Memory B cell (primary cell): ENCODE measurements at regions not wholly inside any gene's neighbourhood (a gene's known extent, or its start where the extent isn't known, plus 50 kb on each side); places are given as distances from the start of the nearest gene placed in this dataset.

Experiments used
- ATAC-seq: fragments of 150-1000 bp; cut with Tn5 transposase; 2 replicates; pipeline ENCODE4 v1.10.0; 2021; ENCODE audit warnings: low read depth, mild to moderate bottlenecking, moderate library complexity
- DNase-seq, 2 donors: peaks; one replicate each; pipeline ENCODE4 v3.0.0; 2022; ENCODE audit warnings: low spot score in 2 of 2
- H3K27ac Mint-ChIP-seq: one replicate; pipeline ENCODE4 v1.8.0; 2022; ENCODE audit warnings: mild to moderate bottlenecking, moderate library complexity, mixed read lengths
- H3K27me3 Mint-ChIP-seq: one replicate; pipeline ENCODE4 v1.8.0; 2022; ENCODE audit warnings: mixed read lengths
- H3K36me3 Mint-ChIP-seq: one replicate; pipeline ENCODE4 v1.8.0; 2022; ENCODE audit warnings: mild to moderate bottlenecking, mixed read lengths
- H3K4me1 Mint-ChIP-seq: one replicate; pipeline ENCODE4 v1.8.0; 2022; ENCODE audit warnings: mixed read lengths
- H3K4me3 Mint-ChIP-seq: one replicate; pipeline ENCODE4 v1.8.0; 2022; ENCODE audit warnings: mild to moderate bottlenecking, moderate library complexity, mixed read lengths
- H3K9me3 Mint-ChIP-seq: one replicate; pipeline ENCODE4 v1.8.0; 2022; ENCODE audit warnings: mixed read lengths

DNA sequence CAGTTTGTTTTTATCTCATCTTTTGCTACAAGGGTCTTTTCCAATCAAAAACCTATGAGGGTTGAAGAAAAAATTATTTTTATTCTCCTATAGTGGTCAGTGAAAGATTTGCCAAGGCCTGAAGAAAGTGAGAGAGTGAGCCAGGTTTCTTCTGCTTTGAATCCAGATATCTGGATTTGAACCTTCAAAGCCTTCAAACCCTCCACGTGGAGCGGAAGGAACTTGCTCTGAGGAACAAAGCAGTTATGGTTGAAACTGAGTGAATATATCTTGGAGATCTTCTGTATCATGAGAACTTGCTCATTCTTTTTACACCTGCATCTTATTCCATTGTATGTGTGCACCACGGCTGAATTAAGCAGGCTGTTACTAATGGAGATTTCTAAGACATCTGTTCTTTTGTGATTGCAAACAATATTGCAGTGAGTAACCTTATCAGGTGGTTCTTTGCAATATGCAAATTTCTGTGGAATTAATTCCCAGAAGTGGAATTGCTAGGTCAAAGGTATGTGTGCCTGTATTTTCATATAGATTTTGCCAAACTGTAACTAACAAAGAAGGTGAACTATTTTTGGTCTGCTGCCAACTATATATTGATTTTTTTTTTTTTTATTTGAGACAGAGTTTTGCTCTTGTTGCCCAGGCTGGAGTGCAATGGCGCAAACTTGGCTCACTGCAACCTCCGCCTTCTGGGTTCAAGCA is 147.9 kb downstream of the B3GNT2 start:
- no peak for ATAC-seq
- Mint-ChIP-seq H3K27ac (no peak overlapping the region), H3K9me3 (no peaks in the 10 kb centered on the region), H3K4me3 (no peak overlapping the region), H3K27me3 (no peaks in the 10 kb centered on the region), H3K36me3 (no peaks in the 10 kb centered on the region), H3K4me1 (peaks cover 9% of the 10 kb centered on the region)
- DNase-seq = no peak

DNA sequence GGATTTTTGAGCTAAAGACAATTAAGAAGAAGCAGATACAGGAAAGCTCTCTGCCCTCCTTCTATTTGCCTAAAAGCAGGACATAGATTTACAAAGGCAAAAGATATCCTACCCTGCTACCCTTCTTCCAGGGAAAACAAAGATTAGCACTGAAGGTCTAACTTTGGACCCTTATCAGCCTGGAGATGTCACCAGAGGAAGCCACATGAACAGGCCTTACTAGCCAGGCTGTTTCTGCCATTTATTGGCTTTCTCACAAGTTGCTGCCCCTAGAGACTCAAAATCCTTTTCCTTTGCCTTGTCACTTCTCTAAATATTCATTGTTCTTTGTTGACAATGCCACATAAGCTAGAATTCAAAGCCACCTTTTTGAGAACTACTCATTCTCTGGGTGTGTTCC is 147.3 kb downstream of the B3GNT2 start:
- H3K36me3 Mint-ChIP-seq = no peaks in the 10 kb centered on the region
- ATAC-seq = no peak
- H3K9me3 Mint-ChIP-seq = no peaks in the 10 kb centered on the region
- no peak overlapping the region for H3K4me3 Mint-ChIP-seq
- no peak for DNase-seq
- H3K27ac Mint-ChIP-seq = no peak overlapping the region
- H3K4me1 Mint-ChIP-seq = peaks cover 9% of the 10 kb centered on the region
- H3K27me3 Mint-ChIP-seq = no peaks in the 10 kb centered on the region

DNA sequence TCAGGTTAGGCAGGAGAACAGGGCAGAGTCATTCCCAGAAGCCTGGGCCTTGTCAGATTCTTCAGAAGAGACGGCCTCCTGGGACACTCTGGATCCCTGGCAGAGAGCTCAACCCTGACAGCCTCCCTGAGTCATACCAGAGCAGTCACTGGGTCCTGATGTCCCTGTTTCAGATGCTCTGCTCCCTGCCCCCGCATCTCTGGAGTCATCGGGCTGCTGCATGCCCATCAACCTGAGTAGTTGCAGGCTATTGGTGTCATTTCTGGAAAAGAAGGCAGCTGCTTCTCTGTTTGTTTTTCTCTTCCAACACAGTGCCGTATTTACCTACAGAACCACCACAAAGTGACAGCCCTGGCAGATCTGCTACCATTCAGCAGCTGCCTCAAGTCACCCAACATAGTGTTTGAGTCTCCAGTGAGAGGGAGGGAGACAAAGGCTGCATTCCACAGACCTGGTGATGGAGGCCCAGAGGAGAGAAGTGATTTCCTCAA is 145.1 kb downstream of the B3GNT2 start:
- H3K36me3 Mint-ChIP-seq = no peaks in the 10 kb centered on the region
- H3K4me3 Mint-ChIP-seq = no peak overlapping the region
- H3K27me3 Mint-ChIP-seq = no peaks in the 10 kb centered on the region
- H3K27ac Mint-ChIP-seq = peak overlapping the region; percentile 48
- H3K9me3 Mint-ChIP-seq = no peaks in the 10 kb centered on the region
- no peak for ATAC-seq
- no peak for DNase-seq
- H3K4me1 Mint-ChIP-seq = peaks cover 9% of the 10 kb centered on the region

DNA sequence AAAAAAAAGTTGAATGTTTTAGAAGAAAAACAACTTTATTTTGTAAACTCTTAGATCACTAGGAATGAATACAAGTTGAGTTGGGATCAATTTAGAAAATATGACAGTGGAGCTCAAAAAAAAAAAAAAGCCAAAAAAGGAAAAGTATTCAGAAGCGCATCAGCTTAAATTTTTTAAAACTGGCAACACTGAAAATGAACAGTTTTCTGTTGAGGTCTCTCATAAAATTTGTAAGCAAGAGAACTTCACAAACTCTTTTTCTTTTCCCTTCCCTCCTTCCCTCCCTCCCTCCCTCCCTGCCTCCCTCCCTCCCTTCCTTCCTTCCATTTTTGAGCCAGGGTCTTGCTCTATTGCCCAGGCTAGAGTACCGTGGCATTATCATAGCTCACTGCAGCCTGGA is 143.9 kb downstream of the B3GNT2 start:
- H3K36me3 Mint-ChIP-seq = no peaks in the 10 kb centered on the region
- no peak overlapping the region for H3K4me3 Mint-ChIP-seq
- H3K27me3 Mint-ChIP-seq = no peaks in the 10 kb centered on the region

DNA sequence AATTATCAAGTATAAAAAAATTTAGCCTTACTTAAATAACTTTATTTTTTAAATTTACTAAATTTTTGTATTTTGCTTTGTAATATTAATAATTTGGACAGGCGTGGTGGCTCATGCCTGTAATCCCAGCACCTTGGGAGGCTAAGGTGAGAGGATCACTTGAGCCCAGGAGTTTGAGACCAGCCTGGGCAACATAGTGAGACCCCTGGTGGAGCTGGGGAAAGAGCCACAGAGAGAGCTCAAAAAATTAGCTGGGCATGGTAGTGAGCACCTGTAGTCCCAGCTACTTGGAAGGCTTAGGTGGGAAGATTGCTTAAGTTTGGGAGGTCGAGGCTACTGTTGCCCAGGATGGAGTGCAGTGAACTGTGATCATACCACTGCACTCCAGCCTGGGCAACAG is 143.5 kb downstream of the B3GNT2 start:
- Mint-ChIP-seq H3K4me1 (peaks cover 6% of the 10 kb centered on the region), H3K4me3 (no peak overlapping the region), H3K27ac (no peak overlapping the region), H3K27me3 (no peaks in the 10 kb centered on the region), H3K9me3 (no peaks in the 10 kb centered on the region), H3K36me3 (no peaks in the 10 kb centered on the region)
- DNase-seq (no peak), ATAC-seq (no peak)

More for the DNA sequence above, 143.9 kb downstream of the B3GNT2 start:
- Mint-ChIP-seq H3K4me1 (peaks cover 9% of the 10 kb centered on the region), H3K27ac (no peak overlapping the region), H3K9me3 (no peaks in the 10 kb centered on the region)
- DNase-seq (no peak), ATAC-seq (no peak)

DNA sequence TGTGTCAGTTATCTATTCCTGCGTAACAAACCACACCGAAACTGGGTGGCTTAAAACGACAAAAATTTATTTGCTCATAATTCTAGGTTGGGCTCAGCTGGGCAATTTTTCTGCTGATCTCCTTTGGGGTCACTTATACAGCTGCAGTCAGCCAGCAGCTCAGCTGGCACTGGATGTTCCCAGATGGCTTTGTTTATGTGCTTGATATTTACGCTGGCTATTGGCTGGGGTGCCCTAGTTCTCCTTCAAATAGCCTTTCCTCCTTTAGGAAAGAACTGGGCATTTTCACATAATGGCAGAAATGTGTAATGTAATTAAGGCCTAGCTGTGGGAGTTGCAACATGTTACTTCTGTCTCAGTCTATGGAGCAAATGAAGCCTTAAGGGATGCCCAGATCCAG is 142.2 kb downstream of the B3GNT2 start:
- H3K4me3 Mint-ChIP-seq = no peak overlapping the region
- H3K4me1 Mint-ChIP-seq = peaks cover 2% of the 10 kb centered on the region
- DNase-seq (no peak), ATAC-seq (no peak)
- no peaks in the 10 kb centered on the region for H3K9me3 Mint-ChIP-seq
- no peaks in the 10 kb centered on the region for H3K36me3 Mint-ChIP-seq
- no peaks in the 10 kb centered on the region for H3K27me3 Mint-ChIP-seq
- no peak overlapping the region for H3K27ac Mint-ChIP-seq

DNA sequence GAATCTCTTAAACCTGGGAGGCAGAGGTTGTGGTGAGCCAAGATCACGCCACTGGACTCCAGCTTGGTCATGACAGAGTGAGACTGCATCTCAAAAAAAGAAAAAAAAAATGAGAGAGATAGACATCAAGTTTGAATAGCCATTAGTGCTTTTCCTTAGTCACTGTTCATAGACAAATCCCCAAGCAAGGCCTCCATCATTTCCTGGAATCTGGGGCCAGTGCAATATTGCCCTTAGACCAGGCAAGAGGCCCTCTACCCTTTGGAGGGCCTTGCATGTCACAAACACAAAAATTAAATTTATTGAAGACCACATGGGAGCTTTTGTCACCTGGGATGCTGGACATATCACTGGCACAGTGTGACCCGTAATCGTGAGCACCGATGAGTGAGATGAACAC is 141.5 kb downstream of the B3GNT2 start:
- DNase-seq = no peak
- H3K4me3 Mint-ChIP-seq = no peak overlapping the region

DNA sequence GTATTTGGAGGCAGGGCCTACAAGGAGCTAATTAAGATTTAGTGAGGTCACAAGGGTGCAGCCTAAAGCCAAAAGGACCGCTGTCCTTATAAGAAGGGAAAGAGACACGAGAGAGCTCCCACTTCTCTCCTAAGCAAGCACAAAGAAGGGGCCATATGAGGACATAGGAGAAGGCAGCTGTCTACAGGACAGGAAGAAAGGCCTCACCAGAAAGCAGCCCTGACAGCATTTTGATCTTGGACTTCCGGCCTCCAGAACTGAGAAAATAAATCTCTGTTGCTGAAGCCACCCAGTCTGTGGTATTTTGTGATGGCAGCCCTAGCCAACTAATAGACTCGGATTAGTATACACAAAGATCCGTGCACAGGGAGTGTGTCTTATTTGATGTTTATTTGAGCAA is 139.7 kb downstream of the B3GNT2 start:
- Mint-ChIP-seq H3K4me1 (no peaks in the 10 kb centered on the region), H3K27ac (no peak overlapping the region), H3K9me3 (no peaks in the 10 kb centered on the region), H3K27me3 (no peaks in the 10 kb centered on the region), H3K36me3 (no peaks in the 10 kb centered on the region), H3K4me3 (no peak overlapping the region)
- DNase-seq (no peak), ATAC-seq (no peak)

More for the DNA sequence above, 141.5 kb downstream of the B3GNT2 start:
- no peaks in the 10 kb centered on the region for H3K36me3 Mint-ChIP-seq
- no peaks in the 10 kb centered on the region for H3K27me3 Mint-ChIP-seq
- no peak overlapping the region for H3K27ac Mint-ChIP-seq
- H3K9me3 Mint-ChIP-seq = no peaks in the 10 kb centered on the region
- peaks cover 2% of the 10 kb centered on the region for H3K4me1 Mint-ChIP-seq
- no peak for ATAC-seq

DNA sequence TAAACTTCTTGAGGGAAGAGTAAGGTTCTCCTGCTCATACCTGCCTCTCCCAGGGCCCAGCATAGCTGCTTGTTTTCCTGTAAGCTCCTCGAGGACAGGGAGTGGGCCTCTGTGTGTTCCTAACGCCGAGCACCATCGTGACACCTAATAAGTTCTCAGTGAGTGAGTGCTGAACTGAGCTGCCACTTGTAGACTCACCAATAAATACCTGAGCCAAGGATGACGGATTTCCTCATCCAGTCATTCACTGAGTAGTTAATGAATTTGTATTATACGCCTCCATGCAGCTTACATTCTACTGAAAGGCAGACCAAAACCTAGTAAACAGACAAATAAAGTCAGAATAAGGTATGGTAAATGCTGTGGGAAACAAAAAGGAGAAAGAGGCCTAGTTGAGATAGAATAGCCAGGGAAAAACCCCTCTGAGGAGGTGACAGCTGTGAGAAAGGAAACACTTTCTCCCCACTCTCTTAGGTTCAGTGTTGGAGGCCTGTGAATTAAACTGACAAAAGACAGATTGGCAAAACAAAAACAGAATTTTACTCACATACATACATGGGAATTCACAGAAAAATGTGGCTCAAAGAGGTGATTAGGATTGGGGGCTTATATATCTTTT is 138.6 kb downstream of the B3GNT2 start:
- ATAC-seq (no peak), DNase-seq (no peak)
- Mint-ChIP-seq H3K4me3 (no peak overlapping the region), H3K27me3 (no peaks in the 10 kb centered on the region), H3K27ac (peak overlapping the region; percentile 59), H3K36me3 (no peaks in the 10 kb centered on the region), H3K9me3 (peaks cover 2% of the 10 kb centered on the region), H3K4me1 (no peaks in the 10 kb centered on the region)

DNA sequence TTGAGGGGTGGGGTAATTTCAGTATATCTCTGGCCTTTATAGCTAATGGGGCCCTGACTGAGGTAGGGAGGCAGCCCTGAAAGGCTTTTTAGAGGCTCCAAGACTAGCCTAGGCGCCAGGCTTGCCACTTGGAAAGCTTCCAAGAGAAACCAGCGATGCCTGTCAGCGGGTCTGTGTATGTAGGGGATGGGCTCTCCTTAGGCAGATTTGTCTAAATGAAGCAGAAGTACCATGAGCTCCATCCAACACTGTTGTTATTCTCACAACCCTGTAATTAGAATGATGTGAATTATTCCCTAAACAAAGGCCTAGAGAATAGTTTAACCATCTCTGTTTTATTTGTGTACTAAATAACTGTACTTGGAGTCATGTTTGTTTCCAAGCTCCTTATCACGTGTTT is 138.1 kb downstream of the B3GNT2 start:
- Mint-ChIP-seq H3K9me3 (peaks cover 2% of the 10 kb centered on the region), H3K27ac (no peak overlapping the region), H3K4me1 (peaks cover 1% of the 10 kb centered on the region), H3K4me3 (no peak overlapping the region), H3K36me3 (no peaks in the 10 kb centered on the region), H3K27me3 (no peaks in the 10 kb centered on the region)
- no peak for ATAC-seq
- no peak for DNase-seq

DNA sequence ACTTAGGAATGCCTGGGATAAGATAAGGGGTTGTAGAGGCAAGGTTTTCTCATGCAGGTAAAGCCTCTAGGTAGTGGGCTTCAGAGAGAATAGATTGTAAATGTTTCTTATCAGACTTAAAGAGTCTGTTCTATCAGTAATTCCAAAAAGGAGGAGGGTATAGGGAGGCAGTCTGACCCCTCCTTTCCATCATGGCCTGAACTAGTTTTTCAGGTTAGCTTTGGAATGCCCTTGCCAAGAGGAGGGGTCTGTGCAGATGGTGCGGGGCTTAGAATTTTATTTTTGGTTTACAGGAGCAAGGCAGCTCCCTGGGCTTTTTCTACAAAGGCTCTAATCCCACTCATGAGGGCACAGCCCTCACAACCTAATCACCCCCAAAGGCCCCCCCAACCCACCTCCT is 135.0 kb downstream of the B3GNT2 start:
- H3K4me1 Mint-ChIP-seq = peaks cover 7% of the 10 kb centered on the region
- H3K27me3 Mint-ChIP-seq = no peaks in the 10 kb centered on the region
- peaks cover 4% of the 10 kb centered on the region for H3K9me3 Mint-ChIP-seq
- peaks cover 5% of the 10 kb centered on the region for H3K36me3 Mint-ChIP-seq
- ATAC-seq = no peak
- no peak overlapping the region for H3K27ac Mint-ChIP-seq
- H3K4me3 Mint-ChIP-seq = no peak overlapping the region
- no peak for DNase-seq

DNA sequence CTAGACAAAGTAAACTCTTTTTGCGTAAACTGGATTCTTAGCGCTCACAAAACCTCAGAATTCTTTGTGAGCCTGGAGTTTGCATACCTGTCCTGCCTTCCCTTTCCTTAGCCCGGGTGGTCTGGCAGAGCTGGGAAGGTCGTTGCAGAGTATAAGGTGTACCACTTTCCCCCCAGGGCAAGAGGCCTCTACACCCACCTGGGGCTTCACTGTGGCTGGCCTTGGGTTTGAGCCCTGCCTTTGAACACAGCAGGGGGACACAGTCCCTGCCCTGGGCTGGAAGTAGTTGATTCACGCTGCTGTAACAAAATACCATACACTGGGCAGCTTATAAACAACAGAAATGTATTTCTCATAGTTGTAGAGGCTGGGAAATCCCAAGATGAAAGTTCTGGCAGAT is 133.9 kb downstream of the B3GNT2 start:
- no peak overlapping the region for H3K27ac Mint-ChIP-seq
- H3K36me3 Mint-ChIP-seq = peaks cover 5% of the 10 kb centered on the region
- ATAC-seq (no peak), DNase-seq (no peak)
- peaks cover 8% of the 10 kb centered on the region for H3K9me3 Mint-ChIP-seq
- H3K27me3 Mint-ChIP-seq = no peaks in the 10 kb centered on the region
- H3K4me3 Mint-ChIP-seq = no peak overlapping the region
- peaks cover 7% of the 10 kb centered on the region for H3K4me1 Mint-ChIP-seq

DNA sequence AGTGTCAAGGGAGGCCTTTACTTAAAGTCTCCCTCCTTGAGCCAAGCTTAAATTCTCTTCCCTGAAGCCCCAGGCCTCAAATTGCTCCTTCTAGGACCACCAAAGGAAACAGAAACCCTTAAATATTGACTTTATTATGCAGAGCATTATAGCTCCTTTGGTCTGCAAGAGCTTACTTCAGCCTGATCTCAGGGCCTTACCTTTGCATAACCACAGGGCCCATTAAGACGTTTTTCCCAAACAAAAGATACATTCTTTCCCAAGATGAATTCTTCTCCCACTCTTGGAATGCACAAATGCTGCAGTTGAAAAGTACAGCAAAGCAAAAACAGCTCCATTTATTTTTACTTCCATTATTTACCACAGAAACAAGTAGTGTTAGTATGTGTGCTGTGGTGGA is 130.8 kb downstream of the B3GNT2 start:
- Mint-ChIP-seq H3K4me1 (peaks cover 14% of the 10 kb centered on the region), H3K9me3 (peaks cover 13% of the 10 kb centered on the region), H3K36me3 (peaks cover 5% of the 10 kb centered on the region), H3K27me3 (no peaks in the 10 kb centered on the region), H3K4me3 (no peak overlapping the region), H3K27ac (no peak overlapping the region)
- ATAC-seq (no peak), DNase-seq (no peak)

DNA sequence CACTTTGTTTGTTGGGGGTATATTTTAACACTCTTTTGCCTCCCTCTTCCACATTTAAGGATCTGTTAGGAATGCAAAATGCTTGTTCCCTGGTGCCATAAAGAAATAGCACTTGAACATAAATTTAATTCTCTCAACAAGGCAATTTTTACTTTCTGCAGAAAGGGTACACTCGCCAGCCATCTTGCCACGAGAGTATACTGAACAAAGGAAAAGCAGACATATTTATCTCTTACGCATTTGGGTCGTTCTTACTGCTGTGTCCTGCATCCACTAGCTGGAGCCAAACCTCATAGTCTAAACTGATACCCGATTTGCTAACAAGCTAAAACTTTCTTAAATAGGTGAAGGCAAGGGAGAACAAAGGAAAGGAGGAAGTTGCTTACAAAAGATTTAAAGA is 129.5 kb downstream of the B3GNT2 start:
- H3K4me3 Mint-ChIP-seq = no peak overlapping the region
- H3K9me3 Mint-ChIP-seq = peaks cover 13% of the 10 kb centered on the region
- no peak overlapping the region for H3K27ac Mint-ChIP-seq
- no peaks in the 10 kb centered on the region for H3K27me3 Mint-ChIP-seq
- H3K36me3 Mint-ChIP-seq = peaks cover 5% of the 10 kb centered on the region
- ATAC-seq = no peak
- DNase-seq = no peak
- H3K4me1 Mint-ChIP-seq = peaks cover 17% of the 10 kb centered on the region
